ENCODE measurements at regions not wholly inside any gene's neighbourhood (a gene's known extent, or its start where the extent isn't known, plus 50 kb on each side); places are given as distances from the start of the nearest gene placed in this dataset.

- TF ChIP-seq CTCF (IDR thresholded peaks at IDR 0.05; ENCODE audit: low read depth, low read length, poor library complexity, severe bottlenecking) (no peak), EZH2phosphoT487 (IDR thresholded peaks at IDR 0.05; ENCODE audit: borderline replicate concordance, low read length) (no peak)
Measured at GRCh38 chr2:220779931-220780330, 792.2 kb downstream of the EPHA4 start.
